H1 (cell line): ENCODE measurements at regions not wholly inside any gene's neighbourhood (a gene's known extent, or its start where the extent isn't known, plus 50 kb on each side); places are given as distances from the start of the nearest gene placed in this dataset.
"Not testable (repeated sequence)": the region's sequence is repeated elsewhere in the genome, so short reads cannot be mapped to it uniquely, and the experiment has no call there.

Experiments used
- CTCF ChIA-PET: fragments of 300-600 bp; sonication (Branson Sonifier 250); formaldehyde crosslinking; loops from one replicate; lab custom pipeline; 2021; ENCODE audit not compliant: partially characterized antibody; lab: Charles Lee
- POLR2A ChIA-PET: fragments of 300-600 bp; sonication (Branson Sonifier 250); formaldehyde crosslinking; loops from one replicate; lab custom pipeline; 2021; ENCODE audit warnings: inconsistent platforms; ENCODE audit not compliant: partially characterized antibody; lab: Charles Lee
- DNase-seq, 2 experiments: peaks; one replicate each; pipeline versions ENCODE4 v3.0.0 to v3.0.0-alpha.2; 2010 to 2022; ENCODE audit warnings: low spot score in 2 of 2, low read depth in 1 of 2, mixed read lengths in 1 of 2
- FAIRE-seq: peaks from 2 replicates; lab custom pipeline; 2011; peaks lifted over from hg19 to GRCh38; lab: Jason Lieb, UNC
- H2AFZ ChIP-seq: 2 replicates; pipeline ENCODE4 v1.8.1; 2012; ENCODE audit warnings: low read length, inconsistent platforms
- H2AK5ac ChIP-seq: 2 replicates; pipeline ENCODE4 v1.6.1; 2013; ENCODE audit warnings: low read depth, low read length
- H2BK120ac ChIP-seq: replicated peaks from 2 replicates; pipeline ENCODE3; 2013; ENCODE audit warnings: low read depth, low read length, inconsistent platforms
- H2BK12ac ChIP-seq: 2 replicates; pipeline ENCODE4 v1.6.1; 2013; ENCODE audit warnings: low read depth, low read length
- H2BK15ac ChIP-seq: 2 replicates; pipeline ENCODE4 v1.6.1; 2013; ENCODE audit warnings: low read length
- H2BK20ac ChIP-seq: 2 replicates; pipeline ENCODE4 v1.6.1; 2013; ENCODE audit warnings: low read length
- H2BK5ac ChIP-seq: 2 replicates; pipeline ENCODE4 v1.6.1; 2013; ENCODE audit warnings: low read depth, low read length
- H3K14ac ChIP-seq: 2 replicates; pipeline ENCODE4 v1.6.1; 2013; ENCODE audit warnings: inconsistent platforms; ENCODE audit not compliant: insufficient read length
- H3K18ac ChIP-seq: 2 replicates; pipeline ENCODE4 v1.6.1; 2013; ENCODE audit warnings: low read length; ENCODE audit errors: extremely low read depth
- H3K23ac ChIP-seq: 2 replicates; pipeline ENCODE4 v1.6.1; 2013; ENCODE audit warnings: inconsistent platforms; ENCODE audit not compliant: insufficient read length
- H3K23me2 ChIP-seq: 2 replicates; pipeline ENCODE4 v1.6.1; 2013; ENCODE audit warnings: low read depth, low read length
- H3K27ac ChIP-seq: 2 replicates; pipeline ENCODE4 v1.6.1; 2011; ENCODE audit warnings: low read depth, low read length, inconsistent platforms
- H3K27me3 ChIP-seq, 4 experiments: replicated peaks in 1 of 4; 1 replicate in 1 of 4; 2 replicates in 3 of 4; pipeline versions ENCODE4 v1.6.1 to v1.8.1; 2011 to 2013; ENCODE audit warnings: low read length in 3 of 4, mild to moderate bottlenecking in 3 of 4, inconsistent platforms in 2 of 4, mixed read lengths in 2 of 4, moderate library complexity in 1 of 4; ENCODE audit not compliant: control insufficient read depth in 3 of 4, insufficient read depth in 3 of 4; ENCODE audit errors: extremely low read depth in 1 of 4
- H3K36me3 ChIP-seq, 4 experiments: 2 replicates each; pipeline versions ENCODE4 v1.6.1 to v1.8.1; 2011 to 2013; ENCODE audit warnings: mild to moderate bottlenecking in 4 of 4, low read length in 3 of 4, moderate library complexity in 2 of 4, control low read depth in 1 of 4, inconsistent platforms in 1 of 4; ENCODE audit not compliant: insufficient read depth in 4 of 4, control insufficient read depth in 2 of 4
- H3K4ac ChIP-seq: replicated peaks from 2 replicates; pipeline ENCODE3; 2013; ENCODE audit warnings: low read length, low read depth, mixed read lengths, inconsistent platforms; ENCODE audit not compliant: insufficient read length
- H3K4me1 ChIP-seq, 4 experiments: replicated peaks in 1 of 4; 1 replicate in 1 of 4; 2 replicates in 3 of 4; pipeline versions ENCODE4 v1.6.1 to v1.8.1; 2011 to 2013; ENCODE audit warnings: low read length in 3 of 4, inconsistent platforms in 2 of 4, mixed read lengths in 1 of 4; ENCODE audit not compliant: insufficient read depth in 4 of 4, control insufficient read depth in 3 of 4
- H3K4me2 ChIP-seq, 2 experiments: 2 replicates each; pipeline versions ENCODE4 v1.6.1 to v1.8.1; 2011 to 2013; ENCODE audit warnings: low read depth in 2 of 2, low read length in 2 of 2, control low read depth in 1 of 2, inconsistent platforms in 1 of 2, mild to moderate bottlenecking in 1 of 2; ENCODE audit not compliant: insufficient read depth in 1 of 2
- H3K4me3 ChIP-seq, 4 experiments: fragments of 200-600, 300-600 bp in 1 of 4; sonication (generic), shearing (Covaris generic), sonication (Bioruptor Twin) in 1 of 4; 2 replicates each; pipeline versions ENCODE4 v1.5.1 to v1.8.1; 2011 to 2016; ENCODE audit warnings: low read length in 4 of 4, low read depth in 3 of 4, control low read depth in 2 of 4, inconsistent platforms in 2 of 4, mild to moderate bottlenecking in 2 of 4, mixed read lengths in 1 of 4, moderate library complexity in 1 of 4; ENCODE audit not compliant: insufficient read depth in 2 of 4; ENCODE audit errors: extremely low read depth in 1 of 4
- H3K56ac ChIP-seq: replicated peaks from 2 replicates; pipeline ENCODE3; 2013; ENCODE audit warnings: low read depth, mild to moderate bottlenecking, mixed read lengths, low read length, inconsistent platforms; ENCODE audit not compliant: insufficient read length
- H3K79me1 ChIP-seq: 2 replicates; pipeline ENCODE4 v1.6.1; 2013; ENCODE audit warnings: low read depth, low read length, control low read depth
- H3K79me2 ChIP-seq, 2 experiments: 2 replicates each; pipeline versions ENCODE4 v1.6.1 to v1.8.1; 2012 to 2013; ENCODE audit warnings: low read length in 2 of 2, mild to moderate bottlenecking in 2 of 2, inconsistent platforms in 1 of 2; ENCODE audit not compliant: insufficient read depth in 2 of 2, control insufficient read depth in 1 of 2
- H3K9ac ChIP-seq, 4 experiments: replicated peaks in 1 of 4; 1 replicate in 1 of 4; 2 replicates in 3 of 4; pipeline versions ENCODE4 v1.6.1 to v1.8.1; 2011 to 2013; ENCODE audit warnings: low read depth in 3 of 4, low read length in 3 of 4, control low read depth in 2 of 4, mild to moderate bottlenecking in 2 of 4, moderate library complexity in 2 of 4, inconsistent platforms in 1 of 4; ENCODE audit errors: extremely low read depth in 1 of 4
- H3K9me3 ChIP-seq, 2 experiments: 2 replicates each; pipeline versions ENCODE4 v1.6.1 to v1.8.1; 2012 to 2013; ENCODE audit warnings: mild to moderate bottlenecking in 2 of 2, moderate library complexity in 2 of 2, control low read depth in 1 of 2, inconsistent platforms in 1 of 2, low read depth in 1 of 2, low read length in 1 of 2, mixed read lengths in 1 of 2; ENCODE audit not compliant: insufficient read depth in 2 of 2
- H4K20me1 ChIP-seq, 2 experiments: replicated peaks in 1 of 2; 2 replicates each; pipeline versions ENCODE3 to v1.8.1; 2011 to 2013; ENCODE audit warnings: inconsistent platforms in 2 of 2, low read length in 2 of 2, mild to moderate bottlenecking in 1 of 2; ENCODE audit not compliant: insufficient read depth in 2 of 2, control insufficient read depth in 1 of 2
- H4K5ac ChIP-seq: 2 replicates; pipeline ENCODE4 v1.6.1; 2013; ENCODE audit warnings: low read length, low read depth, mixed read lengths, inconsistent platforms; ENCODE audit not compliant: insufficient read length
- H4K8ac ChIP-seq: 2 replicates; pipeline ENCODE4 v1.8.0; 2013; ENCODE audit warnings: mild to moderate bottlenecking, moderate library complexity, low read length, inconsistent platforms; ENCODE audit not compliant: insufficient read depth; ENCODE audit errors: extremely low read depth
- H4K91ac ChIP-seq: replicated peaks from 2 replicates; pipeline ENCODE3; 2013; ENCODE audit warnings: low read length, mixed read lengths, inconsistent platforms; ENCODE audit not compliant: insufficient read length
- EGR1 ChIP-seq: IDR thresholded peaks from 2 replicates; pipeline ENCODE4 v1.6.1; 2011; ENCODE audit warnings: low read depth, low read length, borderline replicate concordance
- SUZ12 ChIP-seq: fragments of 200-600 bp; sonication (generic); IDR thresholded peaks from 2 replicates; pipeline ENCODE4 v1.6.1; 2012; ENCODE audit warnings: mild to moderate bottlenecking, inconsistent platforms, low read length, moderate library complexity, mixed read lengths
- WGBS, 2 experiments: shearing (Covaris generic) in 1 of 2; methylation state at CpG; one replicate each; pipeline versions ENCODE4 v1.1.6 to v1.1.7; 2013 to 2015; ENCODE audit warnings: low lambda C conversion rate in 2 of 2, mixed read lengths in 2 of 2, inconsistent platforms in 1 of 2, low coverage in 1 of 2, missing lambda C conversion rate in 1 of 2; ENCODE audit not compliant: insufficient replicate concordance in 2 of 2, insufficient coverage in 1 of 2, insufficient read length in 1 of 2; ENCODE audit errors: extremely low coverage in 1 of 2, missing lambda C conversion rate in 1 of 2; 5-methylcytosine and 5-hydroxymethylcytosine counted together
- TF ChIP-seq, protein P1 (sequence below), 3 experiments: IDR thresholded peaks; 1 replicate in 2 of 3; 2 replicates in 1 of 3; pipeline versions ENCODE4 v1.5.1 to v1.6.1; 2011; ENCODE audit warnings: low read length in 3 of 3, mild to moderate bottlenecking in 3 of 3, inconsistent platforms in 2 of 3, low read depth in 1 of 3, moderate library complexity in 1 of 3; ENCODE audit not compliant: insufficient read depth in 1 of 3; ENCODE audit errors: control extremely low read depth in 1 of 3

DNA sequence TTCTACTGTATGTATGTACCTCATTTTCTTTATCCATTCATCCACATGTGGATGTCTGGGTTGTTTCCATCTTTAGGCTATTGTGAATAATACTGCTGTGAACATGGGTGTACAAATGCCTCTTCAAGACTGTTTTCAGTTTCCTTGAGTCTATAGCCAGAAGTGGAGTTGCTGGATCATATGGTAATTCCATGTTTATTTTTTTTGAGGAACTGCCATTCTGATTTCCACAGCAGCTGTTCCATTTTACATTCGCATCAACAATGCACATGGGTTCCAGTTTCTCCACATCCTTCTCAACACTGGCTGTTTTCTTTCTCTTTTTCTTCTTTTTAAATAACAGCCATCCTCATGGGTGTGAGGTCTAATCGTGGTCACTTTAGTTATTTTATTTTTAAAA lies 69.9 kb upstream of the CTBP2 start (continued):
- TF ChIP-seq, protein P1, sequence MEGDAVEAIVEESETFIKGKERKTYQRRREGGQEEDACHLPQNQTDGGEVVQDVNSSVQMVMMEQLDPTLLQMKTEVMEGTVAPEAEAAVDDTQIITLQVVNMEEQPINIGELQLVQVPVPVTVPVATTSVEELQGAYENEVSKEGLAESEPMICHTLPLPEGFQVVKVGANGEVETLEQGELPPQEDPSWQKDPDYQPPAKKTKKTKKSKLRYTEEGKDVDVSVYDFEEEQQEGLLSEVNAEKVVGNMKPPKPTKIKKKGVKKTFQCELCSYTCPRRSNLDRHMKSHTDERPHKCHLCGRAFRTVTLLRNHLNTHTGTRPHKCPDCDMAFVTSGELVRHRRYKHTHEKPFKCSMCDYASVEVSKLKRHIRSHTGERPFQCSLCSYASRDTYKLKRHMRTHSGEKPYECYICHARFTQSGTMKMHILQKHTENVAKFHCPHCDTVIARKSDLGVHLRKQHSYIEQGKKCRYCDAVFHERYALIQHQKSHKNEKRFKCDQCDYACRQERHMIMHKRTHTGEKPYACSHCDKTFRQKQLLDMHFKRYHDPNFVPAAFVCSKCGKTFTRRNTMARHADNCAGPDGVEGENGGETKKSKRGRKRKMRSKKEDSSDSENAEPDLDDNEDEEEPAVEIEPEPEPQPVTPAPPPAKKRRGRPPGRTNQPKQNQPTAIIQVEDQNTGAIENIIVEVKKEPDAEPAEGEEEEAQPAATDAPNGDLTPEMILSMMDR (IDR thresholded peaks at IDR 0.05; ENCODE audit: control extremely low read depth in 1 of 3, insufficient read depth in 1 of 3, low read depth in 1 of 3, low read length in 3 of 3): no peak
- TF ChIP-seq SUZ12 (no peak), EGR1 (no peak)

DNA sequence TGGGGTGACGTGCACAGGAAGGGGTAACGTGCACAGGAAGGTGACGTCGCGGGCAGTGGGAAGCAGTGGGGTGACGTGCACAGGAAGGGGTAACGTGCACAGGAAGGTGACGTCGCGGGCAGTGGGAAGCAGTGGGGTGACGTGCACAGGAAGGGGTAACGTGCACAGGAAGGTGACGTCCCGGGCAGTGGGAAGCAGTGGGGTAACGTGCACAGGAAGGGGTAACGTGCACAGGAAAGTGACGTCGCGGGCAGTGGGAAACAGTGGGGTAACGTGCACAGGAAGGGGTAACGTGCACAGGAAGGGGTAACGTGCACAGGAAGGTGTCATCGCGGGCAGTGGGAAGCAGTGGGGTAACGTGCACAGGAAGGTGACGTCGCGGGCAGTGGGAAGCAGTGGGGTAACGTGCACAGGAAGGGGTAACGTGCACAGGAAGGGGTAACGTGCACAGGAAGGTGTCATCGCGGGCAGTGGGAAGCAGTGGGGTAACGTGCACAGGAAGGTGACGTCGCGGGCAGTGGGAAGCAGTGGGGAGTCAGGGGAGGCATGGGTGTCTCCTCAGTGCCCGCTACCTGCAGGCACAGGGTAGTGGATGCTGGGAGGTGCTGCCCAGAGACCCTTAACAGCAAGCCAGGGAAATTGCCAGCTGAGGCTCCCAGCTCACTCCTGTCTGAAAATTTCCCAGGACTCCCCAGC lies 68.0 kb upstream of the CTBP2 start:
- H3K79me2 ChIP-seq, H2BK15ac ChIP-seq, H4K8ac ChIP-seq, H3K18ac ChIP-seq, CTCF ChIA-PET, H3K79me1 ChIP-seq, H3K9me3 ChIP-seq, H3K4ac ChIP-seq, H3K36me3 ChIP-seq, H2AK5ac ChIP-seq, H2BK5ac ChIP-seq, H2AFZ ChIP-seq, H2BK12ac ChIP-seq, H3K4me1 ChIP-seq, H2BK20ac ChIP-seq, H3K4me3 ChIP-seq, H3K27ac ChIP-seq, H3K14ac ChIP-seq, H4K20me1 ChIP-seq, DNase-seq, H3K23ac ChIP-seq, FAIRE-seq, H3K9ac ChIP-seq, H4K5ac ChIP-seq, H3K27me3 ChIP-seq, H3K56ac ChIP-seq, H3K23me2 ChIP-seq, POLR2A ChIA-PET, H3K4me2 ChIP-seq, H2BK120ac ChIP-seq, H4K91ac ChIP-seq: not testable (repeated sequence)
- 96% methylated on average over 34 of the region's 38 CpGs; no CpG with 5 or more reads in 1 of the 2 experiments for WGBS, 2 experiments
